DOHH2 (cell line): ENCODE measurements at regions not wholly inside any gene's neighbourhood (a gene's known extent, or its start where the extent isn't known, plus 50 kb on each side); places are given as distances from the start of the nearest gene placed in this dataset.

Experiments
- H3F3A ChIP-seq: fragments of 200-600 bp; sonication (generic), shearing (Covaris generic); 2 replicates; pipeline ENCODE4 v1.6.0; 2016; ENCODE audit warnings: antibody characterized with exemption, mild to moderate bottlenecking; ENCODE audit not compliant: control insufficient read depth, insufficient read depth
- H3K27ac ChIP-seq: fragments of 200-600 bp; sonication (generic); 2 replicates; pipeline ENCODE4 v1.5.1; 2014; ENCODE audit warnings: low read depth, mild to moderate bottlenecking, low read length, moderate library complexity
- H3K27me3 ChIP-seq: fragments of 200-600 bp; sonication (generic); 2 replicates; pipeline ENCODE4 v1.6.1; 2014; ENCODE audit warnings: mild to moderate bottlenecking, low read length, mixed read lengths; ENCODE audit not compliant: control insufficient read depth
- H3K36me3 ChIP-seq: fragments of 200-600 bp; sonication (generic); 2 replicates; pipeline ENCODE4 v1.6.1; 2014; ENCODE audit warnings: mild to moderate bottlenecking, low read length, moderate library complexity, mixed read lengths; ENCODE audit not compliant: control insufficient read depth
- H3K4me1 ChIP-seq: fragments of 200-600 bp; sonication (generic); 2 replicates; pipeline ENCODE4 v1.6.1; 2014; ENCODE audit warnings: mild to moderate bottlenecking, low read length, mixed read lengths; ENCODE audit not compliant: control insufficient read depth
- H3K4me2 ChIP-seq: fragments of 200-600 bp; sonication (generic); 2 replicates; pipeline ENCODE4 v1.6.0; 2014; ENCODE audit warnings: mild to moderate bottlenecking, low read length, moderate library complexity
- H3K4me3 ChIP-seq: fragments of 200-600 bp; sonication (generic); 2 replicates; pipeline ENCODE4 v1.5.1; 2014; ENCODE audit warnings: mild to moderate bottlenecking, low read length, mixed read lengths
- H3K79me2 ChIP-seq: fragments of 200-600 bp; sonication (generic); 2 replicates; pipeline ENCODE4 v1.6.1; 2014; ENCODE audit warnings: mild to moderate bottlenecking, low read length, mixed read lengths; ENCODE audit not compliant: control insufficient read depth
- H3K9me2 ChIP-seq: fragments of 200-600 bp; sonication (generic); replicated peaks from 2 replicates; pipeline ENCODE4 v1.6.1; 2014; ENCODE audit warnings: mild to moderate bottlenecking, low read length, mixed read lengths; ENCODE audit not compliant: control insufficient read depth
- H3K9me3 ChIP-seq: fragments of 200-600 bp; sonication (generic); 2 replicates; pipeline ENCODE4 v1.6.1; 2014; ENCODE audit warnings: antibody characterized with exemption, low read length, mixed read lengths; ENCODE audit not compliant: control insufficient read depth, insufficient read depth
- H4K20me1 ChIP-seq: fragments of 200-600 bp; sonication (generic); 2 replicates; pipeline ENCODE4 v1.6.0; 2014; ENCODE audit warnings: low read depth, mild to moderate bottlenecking, antibody characterized with exemption, low read length, moderate library complexity; ENCODE audit not compliant: control insufficient read depth, insufficient read depth
- CTCF ChIP-seq: fragments of 200-600 bp; sonication (generic); IDR thresholded peaks from one replicate; pipeline ENCODE4 v1.5.1; 2014; ENCODE audit warnings: antibody characterized with exemption, mild to moderate bottlenecking, low read depth, low read length; ENCODE audit not compliant: poor library complexity, severe bottlenecking
- EZH2phosphoT487 ChIP-seq: fragments of 200-600 bp; sonication (generic); IDR thresholded peaks from 2 replicates; pipeline ENCODE4 v1.6.1; 2017; ENCODE audit warnings: borderline replicate concordance, mild to moderate bottlenecking, antibody characterized with exemption, low read length, moderate library complexity, mixed read lengths

GRCh38 chr2:48240912-48241311 is 73.6 kb upstream of the FOXN2 start:
- Histone ChIP-seq H3K27me3 (no peaks in the 10 kb centered on the region), H3K36me3 (no peaks in the 10 kb centered on the region), H3K79me2 (no peaks in the 10 kb centered on the region), H4K20me1 (no peaks in the 10 kb centered on the region), H3K9me3 (no peaks in the 10 kb centered on the region), H3K27ac (no peak overlapping the region), H3K4me2 (no peak overlapping the region), H3K4me3 (no peak overlapping the region), H3K4me1 (no peaks in the 10 kb centered on the region), H3K9me2 (no peaks in the 10 kb centered on the region), H3F3A (no peaks in the 10 kb centered on the region)
- TF ChIP-seq CTCF = no peak
- no peak for TF ChIP-seq EZH2phosphoT487

DNA sequence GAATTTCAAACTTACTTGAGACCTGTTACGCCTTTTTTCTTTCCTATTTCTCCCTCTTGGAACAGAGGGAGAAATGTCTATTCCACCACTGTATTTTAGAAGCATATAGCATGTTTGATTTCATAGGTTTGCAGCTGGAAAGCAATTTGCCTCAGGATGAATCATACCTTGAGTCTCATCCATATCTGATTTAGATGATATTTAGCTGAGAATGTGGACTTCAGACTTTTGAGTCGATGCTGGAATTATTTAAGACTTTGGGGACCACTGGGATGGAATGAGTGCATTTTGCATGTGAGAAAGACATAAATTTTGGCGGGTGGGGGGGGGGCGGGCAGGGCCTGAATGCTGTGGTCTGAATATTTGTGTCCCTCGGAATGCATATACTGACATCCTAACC is 67.3 kb upstream of the FOXN2 start:
- Histone ChIP-seq H3K36me3 (no peaks in the 10 kb centered on the region), H3F3A (no peaks in the 10 kb centered on the region), H3K9me3 (no peaks in the 10 kb centered on the region), H3K27me3 (0 out of 2 replicates have a peak, but pooled peaks cover 3% of the 10 kb centered on the region), H3K4me1 (no peaks in the 10 kb centered on the region), H4K20me1 (no peaks in the 10 kb centered on the region), H3K9me2 (no peaks in the 10 kb centered on the region), H3K27ac (no peak overlapping the region), H3K79me2 (no peaks in the 10 kb centered on the region), H3K4me2 (no peak overlapping the region), H3K4me3 (no peak overlapping the region)
- TF ChIP-seq CTCF (no peak), EZH2phosphoT487 (no peak)

DNA sequence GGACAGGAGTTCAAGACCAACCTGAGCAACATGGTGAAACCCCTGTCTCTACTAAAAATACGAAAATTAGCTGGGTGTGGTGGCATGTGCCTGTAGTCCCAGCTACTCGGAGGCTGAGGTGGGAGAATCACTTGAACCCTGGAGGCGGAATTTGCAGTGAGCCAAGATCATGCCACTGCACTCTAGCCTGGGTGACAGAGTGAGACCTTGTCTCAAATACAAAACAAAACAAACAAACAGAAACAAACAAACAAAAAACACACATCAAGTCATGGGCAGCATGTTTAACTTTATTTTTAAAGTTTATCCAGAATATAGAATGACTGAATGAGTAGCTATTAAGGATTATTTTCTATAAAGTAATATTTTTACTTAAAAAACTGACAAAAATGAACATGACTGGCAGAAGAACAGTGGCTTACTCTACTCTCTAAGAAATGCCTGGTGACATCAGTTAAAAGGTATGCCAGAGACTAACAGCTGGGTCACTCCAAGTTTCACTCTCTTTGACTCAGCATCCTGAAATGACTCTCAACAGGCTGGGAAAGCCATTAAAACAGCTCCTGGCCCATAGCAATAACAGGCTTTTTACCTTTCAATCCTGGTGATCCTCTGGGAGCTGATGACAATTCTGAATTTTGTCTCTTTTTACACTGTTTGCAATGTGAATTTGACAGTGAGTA is 66.1 kb upstream of the FOXN2 start:
- Histone ChIP-seq H3K4me2 (no peak overlapping the region), H3K36me3 (no peaks in the 10 kb centered on the region), H3K27me3 (0 out of 2 replicates have a peak, but pooled peaks cover 7% of the 10 kb centered on the region), H3K79me2 (no peaks in the 10 kb centered on the region), H3K9me3 (no peaks in the 10 kb centered on the region), H3F3A (no peaks in the 10 kb centered on the region), H3K27ac (no peak overlapping the region), H3K4me3 (no peak overlapping the region), H3K4me1 (peaks cover 3% of the 10 kb centered on the region; the same call in 1 of the 2 replicates), H4K20me1 (no peaks in the 10 kb centered on the region), H3K9me2 (no peaks in the 10 kb centered on the region)
- no peak for TF ChIP-seq EZH2phosphoT487
- TF ChIP-seq CTCF = no peak
